Naive B cell (primary cell): ENCODE measurements at regions not wholly inside any gene's neighbourhood (a gene's known extent, or its start where the extent isn't known, plus 50 kb on each side); places are given as distances from the start of the nearest gene placed in this dataset.

Experiments used
- ATAC-seq, 2 donors: fragments of 150-1000 bp; cut with Tn5 transposase; 2 replicates each; pipeline ENCODE4 v1.10.0; 2021; ENCODE audit warnings: low read depth in 2 of 2, mild to moderate bottlenecking in 2 of 2, moderate library complexity in 2 of 2
- DNase-seq: peaks from one replicate; pipeline ENCODE4 v3.0.0; 2022
- H3K27ac Mint-ChIP-seq, 6 donors: one replicate each; pipeline ENCODE4 v1.8.0; 2020 to 2022; ENCODE audit warnings: mild to moderate bottlenecking in 6 of 6, mixed read lengths in 6 of 6, moderate library complexity in 5 of 6, inconsistent platforms in 2 of 6
- H3K27me3 Mint-ChIP-seq, 3 donors: one replicate each; pipeline ENCODE4 v1.8.0; 2021 to 2022; ENCODE audit warnings: mixed read lengths in 3 of 3, mild to moderate bottlenecking in 1 of 3
- H3K36me3 Mint-ChIP-seq, 2 donors: one replicate each; pipeline ENCODE4 v1.8.0; 2020 to 2022; ENCODE audit warnings: mixed read lengths in 2 of 2, inconsistent platforms in 1 of 2, mild to moderate bottlenecking in 1 of 2
- H3K4me1 Mint-ChIP-seq, 3 donors: one replicate each; pipeline ENCODE4 v1.8.0; 2020 to 2022; ENCODE audit warnings: mixed read lengths in 3 of 3, inconsistent platforms in 1 of 3, mild to moderate bottlenecking in 1 of 3, moderate library complexity in 1 of 3
- H3K4me3 Mint-ChIP-seq, 8 donors: one replicate each; pipeline ENCODE4 v1.8.0; 2020 to 2022; ENCODE audit warnings: mild to moderate bottlenecking in 8 of 8, mixed read lengths in 8 of 8, moderate library complexity in 8 of 8, inconsistent platforms in 2 of 8
- H3K9me3 Mint-ChIP-seq, 7 donors: one replicate each; pipeline ENCODE4 v1.8.0; 2020 to 2022; ENCODE audit warnings: mixed read lengths in 7 of 7, mild to moderate bottlenecking in 5 of 7, inconsistent platforms in 2 of 7, moderate library complexity in 1 of 7

DNA sequence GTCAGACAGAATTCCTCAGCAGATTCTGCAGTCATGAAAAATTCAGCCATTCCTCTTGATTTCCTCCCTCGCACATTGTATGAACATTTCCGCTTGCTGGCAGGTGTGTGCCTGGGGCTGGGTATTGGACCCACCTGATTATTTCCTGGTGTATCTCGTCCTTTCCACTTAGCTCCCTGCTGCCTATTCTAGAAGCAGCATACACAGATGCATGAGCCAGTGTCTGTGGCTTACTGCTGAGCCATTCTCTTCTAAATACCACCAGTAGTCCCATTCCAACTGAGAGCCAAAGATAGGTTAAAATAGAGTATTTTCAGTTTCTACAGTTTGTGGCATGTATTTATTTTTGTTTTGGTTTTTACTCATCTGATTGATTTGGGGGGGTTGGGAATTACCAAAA is 270.1 kb upstream of the AKR1E2 start:
- no peaks in the 10 kb centered on the region for H3K36me3 Mint-ChIP-seq
- H3K4me3 Mint-ChIP-seq: no peak overlapping the region
- H3K27ac Mint-ChIP-seq: no peak overlapping the region
- peaks cover 0 to 5% (median 0%) of the 10 kb centered on the region in 3 donors for H3K27me3 Mint-ChIP-seq
- H3K9me3 Mint-ChIP-seq: peaks cover 2 to 11% (median 5%) of the 10 kb centered on the region in 7 donors
- H3K4me1 Mint-ChIP-seq: no peaks in the 10 kb centered on the region
- no peak for DNase-seq
- no peak for ATAC-seq

GRCh38 chr10:4549139-4549653 is 276.8 kb upstream of the AKR1E2 start:
- Mint-ChIP-seq H3K27ac (peak overlapping the region in 1 of 6 donors; percentile 41), H3K36me3 (no peaks in the 10 kb centered on the region), H3K4me1 (no peaks in the 10 kb centered on the region), H3K4me3 (no peak overlapping the region), H3K9me3 (no peaks in the 10 kb centered on the region), H3K27me3 (peaks cover 10 to 16% (median 12%) of the 10 kb centered on the region in 3 donors)
- no peak for ATAC-seq
- no peak for DNase-seq

- no peak for DNase-seq
- peaks cover 6 to 18% (median 16%) of the 10 kb centered on the region in 3 donors for H3K27me3 Mint-ChIP-seq
- H3K4me1 Mint-ChIP-seq: no peaks in the 10 kb centered on the region
- no peak overlapping the region for H3K27ac Mint-ChIP-seq
- H3K36me3 Mint-ChIP-seq: no peaks in the 10 kb centered on the region
- no peaks in the 10 kb centered on the region for H3K9me3 Mint-ChIP-seq
- H3K4me3 Mint-ChIP-seq: no peak overlapping the region
- no peak for ATAC-seq
Observed at GRCh38 chr10:4546931-4547330, 279.1 kb upstream of the AKR1E2 start.

DNA sequence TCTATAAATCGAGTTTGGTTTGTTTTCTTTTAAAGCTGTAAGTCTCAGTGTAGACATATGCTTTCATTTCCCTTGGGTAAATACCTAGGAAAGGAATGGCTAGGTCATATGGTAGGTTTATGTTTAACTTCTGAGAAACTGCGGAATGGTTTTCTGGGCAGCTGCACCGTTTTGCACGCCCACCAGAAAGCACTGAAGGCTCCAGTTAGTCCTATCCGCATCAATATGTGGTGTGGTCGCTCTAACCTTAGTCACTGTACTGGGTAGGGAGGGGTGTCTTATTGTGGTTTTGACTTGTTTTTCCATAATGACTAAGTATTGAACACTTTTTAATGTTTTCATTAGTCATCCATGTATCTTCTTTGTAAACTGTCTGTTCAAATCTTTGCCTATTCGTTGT is 279.5 kb upstream of the AKR1E2 start:
- Mint-ChIP-seq H3K9me3 (peaks cover 0 to under 1% (median 0%) of the 10 kb centered on the region in 7 donors), H3K4me3 (no peak overlapping the region), H3K27me3 (peaks cover 8 to 18% (median 16%) of the 10 kb centered on the region in 3 donors), H3K4me1 (no peaks in the 10 kb centered on the region), H3K36me3 (peaks cover 0 to under 1% of the 10 kb centered on the region in 2 donors), H3K27ac (no peak overlapping the region)
- ATAC-seq (no peak), DNase-seq (no peak)

DNA sequence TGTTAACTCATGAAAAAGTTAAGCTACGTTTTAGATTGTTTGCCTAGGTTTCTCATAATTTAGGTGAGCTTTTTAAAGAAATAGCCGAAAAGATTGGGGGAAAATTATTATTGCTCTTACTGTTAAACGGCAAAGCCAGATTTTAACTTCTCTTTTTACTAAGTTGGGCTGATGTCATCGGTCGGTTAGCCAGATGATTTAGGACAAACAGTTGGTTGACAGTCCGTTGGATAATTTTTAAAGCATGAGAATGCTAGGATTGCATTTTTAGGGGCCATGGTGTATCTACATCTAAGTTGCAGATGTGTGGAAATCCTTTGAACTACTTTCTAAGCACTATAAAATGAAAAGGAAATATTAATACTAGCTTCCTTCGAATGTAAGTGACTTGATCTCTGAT is 280.9 kb upstream of the AKR1E2 start:
- peaks cover 0 to 14% (median 2%) of the 10 kb centered on the region in 7 donors for H3K9me3 Mint-ChIP-seq

DNA sequence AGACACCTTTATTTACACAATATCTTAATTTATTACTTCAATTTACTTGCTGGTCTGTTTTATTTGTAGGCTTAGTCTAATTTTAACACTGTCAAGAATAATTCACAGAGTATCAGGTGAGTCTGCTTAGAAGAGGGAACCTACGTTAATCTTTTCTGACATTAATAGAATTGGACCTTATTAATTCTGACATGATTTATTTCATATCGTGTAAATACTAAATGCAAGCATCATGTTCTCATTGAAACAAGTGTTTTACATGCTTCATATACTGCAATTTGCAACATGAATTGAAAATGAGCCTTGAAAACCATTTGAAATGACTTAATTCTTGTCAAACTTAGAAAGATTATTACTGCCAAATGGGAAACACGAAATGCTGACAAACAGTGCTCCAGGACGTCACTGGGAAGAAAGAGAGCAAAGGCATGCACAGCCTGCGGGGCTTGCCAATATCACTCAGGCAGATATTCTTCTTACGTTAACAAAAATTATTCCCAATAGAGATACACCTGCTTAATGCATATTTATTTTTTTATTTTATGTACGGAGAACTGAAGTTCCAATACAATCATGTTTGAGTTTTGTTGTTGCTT is 282.0 kb upstream of the AKR1E2 start:
- Mint-ChIP-seq H3K27me3 (peaks cover 8 to 18% (median 16%) of the 10 kb centered on the region in 3 donors), H3K9me3 (peaks cover 0 to 14% (median 3%) of the 10 kb centered on the region in 7 donors), H3K36me3 (peaks cover 0 to 6% of the 10 kb centered on the region in 2 donors), H3K4me3 (no peak overlapping the region), H3K27ac (peak overlapping the region in 1 of 6 donors; percentile 64), H3K4me1 (no peaks in the 10 kb centered on the region)
- no peak for ATAC-seq
- DNase-seq: no peak

More for the DNA sequence above, 280.9 kb upstream of the AKR1E2 start:
- peaks cover 8 to 18% (median 16%) of the 10 kb centered on the region in 3 donors for H3K27me3 Mint-ChIP-seq
- H3K4me1 Mint-ChIP-seq: no peaks in the 10 kb centered on the region
- DNase-seq (no peak), ATAC-seq (no peak)
- H3K4me3 Mint-ChIP-seq: no peak overlapping the region
- H3K36me3 Mint-ChIP-seq: peaks cover 0 to 6% of the 10 kb centered on the region in 2 donors
- H3K27ac Mint-ChIP-seq: no peak overlapping the region

- no peak overlapping the region for H3K4me3 Mint-ChIP-seq
- peaks cover 7 to 10% (median 10%) of the 10 kb centered on the region in 3 donors for H3K27me3 Mint-ChIP-seq
- DNase-seq: no peak
- no peaks in the 10 kb centered on the region for H3K4me1 Mint-ChIP-seq
- ATAC-seq: no peak
- no peak overlapping the region for H3K27ac Mint-ChIP-seq
- peaks cover 0 to 6% of the 10 kb centered on the region in 2 donors for H3K36me3 Mint-ChIP-seq
- H3K9me3 Mint-ChIP-seq: peaks cover 0 to 40% (median 14%) of the 10 kb centered on the region in 7 donors
Observed at GRCh38 chr10:4541292-4541691, 284.7 kb upstream of the AKR1E2 start.

DNA sequence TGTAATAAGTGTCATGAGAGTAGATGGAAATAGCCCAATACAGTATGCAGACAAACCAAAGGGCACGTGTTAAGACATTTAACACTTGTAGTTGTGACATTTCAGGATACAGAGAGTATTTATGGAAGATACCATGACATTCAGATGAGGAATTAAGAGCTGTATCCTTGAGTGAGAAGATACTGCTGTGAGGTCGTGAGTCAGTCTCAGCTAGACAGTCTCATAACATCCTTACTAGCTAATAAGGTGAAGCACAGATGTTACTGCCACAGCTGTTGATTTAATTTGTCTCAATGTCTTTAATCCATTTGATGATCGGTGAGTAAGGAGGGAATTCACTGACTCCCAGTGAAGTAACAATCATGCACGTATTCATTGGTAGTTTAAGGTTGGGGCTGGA is 288.0 kb upstream of the AKR1E2 start:
- Mint-ChIP-seq H3K36me3 (peaks cover 0 to 6% of the 10 kb centered on the region in 2 donors), H3K4me1 (no peaks in the 10 kb centered on the region), H3K9me3 (peaks cover 0 to 40% (median 14%) of the 10 kb centered on the region in 7 donors), H3K27ac (no peak overlapping the region), H3K27me3 (peaks cover 0 to 3% (median 0%) of the 10 kb centered on the region in 3 donors), H3K4me3 (no peak overlapping the region)
- ATAC-seq (no peak), DNase-seq (no peak)

- no peak overlapping the region for H3K27ac Mint-ChIP-seq
- H3K36me3 Mint-ChIP-seq: no peaks in the 10 kb centered on the region
- ATAC-seq: no peak
- peaks cover 0 to 29% (median 10%) of the 10 kb centered on the region in 7 donors for H3K9me3 Mint-ChIP-seq
- DNase-seq: no peak
- H3K4me3 Mint-ChIP-seq: no peak overlapping the region
- H3K4me1 Mint-ChIP-seq: no peaks in the 10 kb centered on the region
- H3K27me3 Mint-ChIP-seq: peaks cover 0 to 7% (median 0%) of the 10 kb centered on the region in 3 donors
Observed at GRCh38 chr10:4535521-4535920, 290.5 kb upstream of the AKR1E2 start.

GRCh38 chr10:4533621-4534020 is 292.4 kb upstream of the AKR1E2 start:
- H3K27ac Mint-ChIP-seq: no peak overlapping the region
- ATAC-seq: no peak

GRCh38 chr10:4532976-4533375 is 293.0 kb upstream of the AKR1E2 start:
- no peak for DNase-seq
- Mint-ChIP-seq H3K4me3 (no peak overlapping the region), H3K4me1 (no peaks in the 10 kb centered on the region), H3K27ac (no peak overlapping the region), H3K27me3 (peaks cover 0 to 16% (median 8%) of the 10 kb centered on the region in 3 donors), H3K36me3 (peaks cover 0 to 5% of the 10 kb centered on the region in 2 donors), H3K9me3 (peaks cover 0 to 15% (median 7%) of the 10 kb centered on the region in 7 donors)
- no peak for ATAC-seq

More at GRCh38 chr10:4533621-4534020, 292.4 kb upstream of the AKR1E2 start:
- peaks cover 0 to 12% (median 8%) of the 10 kb centered on the region in 3 donors for H3K27me3 Mint-ChIP-seq
- DNase-seq: no peak
- H3K9me3 Mint-ChIP-seq: peaks cover 0 to 22% (median 9%) of the 10 kb centered on the region in 7 donors
- no peaks in the 10 kb centered on the region for H3K4me1 Mint-ChIP-seq
- H3K36me3 Mint-ChIP-seq: peaks cover 0 to 5% of the 10 kb centered on the region in 2 donors
- H3K4me3 Mint-ChIP-seq: no peak overlapping the region

DNA sequence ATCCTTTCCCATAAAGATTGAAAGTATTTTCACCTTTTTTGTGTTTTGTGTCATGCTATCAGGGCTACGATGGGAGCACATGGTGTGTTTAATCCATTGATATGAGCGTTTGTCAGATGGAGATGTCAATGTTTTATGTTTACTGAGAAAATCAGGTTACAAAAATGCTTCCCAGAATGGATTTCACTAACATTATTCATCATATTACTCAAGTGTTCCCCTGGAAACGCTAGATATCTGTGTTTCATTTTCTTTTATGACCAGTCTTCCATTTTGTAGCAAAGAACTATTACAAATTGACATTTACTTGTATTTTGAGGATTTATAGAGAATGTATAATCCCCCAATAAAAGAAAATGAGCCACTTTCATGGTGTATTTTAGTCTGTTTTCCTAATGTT is 293.5 kb upstream of the AKR1E2 start:
- no peak overlapping the region for H3K4me3 Mint-ChIP-seq
- no peaks in the 10 kb centered on the region for H3K4me1 Mint-ChIP-seq
- H3K27me3 Mint-ChIP-seq: peaks cover 0 to 16% (median 12%) of the 10 kb centered on the region in 3 donors
- H3K36me3 Mint-ChIP-seq: peaks cover 0 to 5% of the 10 kb centered on the region in 2 donors
- no peak overlapping the region for H3K27ac Mint-ChIP-seq
- DNase-seq (no peak), ATAC-seq (no peak)
- H3K9me3 Mint-ChIP-seq: peaks cover 0 to 11% (median 2%) of the 10 kb centered on the region in 7 donors

GRCh38 chr10:4532011-4532410 is 294.0 kb upstream of the AKR1E2 start:
- Mint-ChIP-seq H3K4me3 (no peak overlapping the region), H3K9me3 (peaks cover 0 to 6% (median 2%) of the 10 kb centered on the region in 7 donors), H3K27me3 (peaks cover 0 to 16% (median 14%) of the 10 kb centered on the region in 3 donors), H3K36me3 (peaks cover 0 to 5% of the 10 kb centered on the region in 2 donors), H3K27ac (no peak overlapping the region), H3K4me1 (no peaks in the 10 kb centered on the region)
- DNase-seq (no peak), ATAC-seq (no peak)

DNA sequence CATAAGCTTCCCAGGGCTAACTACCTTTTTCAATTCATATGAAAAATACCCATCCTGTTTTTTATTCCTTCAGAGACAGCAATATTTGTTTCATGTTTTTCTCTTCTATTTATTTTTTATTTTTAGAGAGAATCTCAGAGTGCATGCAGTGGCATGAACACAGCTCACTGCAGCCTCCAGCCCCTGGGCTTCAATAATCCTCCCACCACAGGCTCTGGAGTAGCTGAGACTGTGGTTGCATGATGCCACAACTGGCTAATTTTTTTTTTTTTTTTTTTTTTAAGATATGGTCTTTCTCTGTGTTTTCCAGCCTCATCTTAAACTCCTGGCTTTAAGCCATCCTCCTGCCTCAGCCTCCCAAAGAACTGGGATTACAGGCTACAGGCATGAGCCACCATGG is 296.7 kb upstream of the AKR1E2 start:
- H3K9me3 Mint-ChIP-seq: peaks cover 0 to 2% (median 0%) of the 10 kb centered on the region in 7 donors
- H3K4me1 Mint-ChIP-seq: no peaks in the 10 kb centered on the region
- H3K4me3 Mint-ChIP-seq: peak overlapping the region in 1 of 8 donors; percentile 42
- ATAC-seq (no peak), DNase-seq (no peak)
- no peak overlapping the region for H3K27ac Mint-ChIP-seq
- peaks cover 0 to 21% (median 16%) of the 10 kb centered on the region in 3 donors for H3K27me3 Mint-ChIP-seq
- H3K36me3 Mint-ChIP-seq: peaks cover 0 to 5% of the 10 kb centered on the region in 2 donors
